Esophagus muscularis mucosa (tissue), 4 donors: ENCODE measurements at regions not wholly inside any gene's neighbourhood (a gene's known extent, or its start where the extent isn't known, plus 50 kb on each side); places are given as distances from the start of the nearest gene placed in this dataset.
A peak's percentile ranks its signal among the peaks of the same experiment; 100 is the strongest.

Source experiments
- DNase-seq: peaks from one replicate; pipeline ENCODE4 v3.0.0-alpha.2; 2017; ENCODE audit errors: extremely low spot score
- H3K27ac ChIP-seq, 4 donors: fragments of 200-600 bp; sonication (generic); replicated peaks in 1 of 4; 1 replicate in 3 of 4; 2 replicates in 1 of 4; pipeline ENCODE4 v1.5.1; 2016 to 2019; ENCODE audit warnings: mild to moderate bottlenecking in 1 of 4
- H3K27me3 ChIP-seq, 4 donors: fragments of 200-600 bp; sonication (generic); one replicate each; pipeline versions ENCODE4 v1.5.1 to v1.6.0; 2016 to 2019
- H3K36me3 ChIP-seq, 4 donors: fragments of 200-600 bp; sonication (generic); one replicate each; pipeline ENCODE4 v1.5.1; 2016 to 2019
- H3K4me1 ChIP-seq, 4 donors: fragments of 200-600 bp; sonication (generic); one replicate each; pipeline ENCODE4 v1.5.1; 2016 to 2019
- H3K4me3 ChIP-seq, 4 donors: fragments of 200-600 bp; sonication (generic); 1 replicate in 2 of 4; 2 replicates in 2 of 4; pipeline ENCODE4 v1.5.1; 2016 to 2019; ENCODE audit warnings: mild to moderate bottlenecking in 4 of 4, moderate library complexity in 1 of 4
- H3K9me3 ChIP-seq, 4 donors: fragments of 200-600 bp; sonication (generic); 1 replicate in 3 of 4; 2 replicates in 1 of 4; pipeline ENCODE4 v1.5.1; 2016 to 2019
- EP300 ChIP-seq: sonication (generic); formaldehyde crosslinking; IDR thresholded peaks from one replicate; pipeline ENCODE4 v1.6.1; 2017; ENCODE audit warnings: antibody characterized with exemption
- POLR2A ChIP-seq: fragments of 450-650 bp; IDR thresholded peaks from one replicate; pipeline ENCODE4 v1.6.1; 2017; ENCODE audit warnings: antibody characterized with exemption, moderate library complexity, mild to moderate bottlenecking, low read depth
- POLR2AphosphoS5 ChIP-seq, 2 donors: sonication (generic); formaldehyde crosslinking; IDR thresholded peaks; one replicate each; pipeline ENCODE4 v1.6.1; 2017; ENCODE audit warnings: antibody characterized with exemption in 2 of 2
- WGBS: methylation state at CpG from one replicate; pipeline ENCODE4 v1.1.5; 2018; 5-methylcytosine and 5-hydroxymethylcytosine counted together
- intact Hi-C: fragments of 100-400 bp; cut with DNase I; formaldehyde crosslinking; loops from one replicate; pipeline ENCODE4 v1.15.1; 2023
- TF ChIP-seq, protein P1 (sequence below), 3 experiments: fragments of 200-600 bp in 2 of 3; fragments of 450-650 bp in 1 of 3; sonication (generic) in 2 of 3; IDR thresholded peaks; one replicate each; pipeline ENCODE4 v1.5.1; 2017 to 2019; ENCODE audit warnings: antibody characterized with exemption in 3 of 3, mild to moderate bottlenecking in 2 of 3, moderate library complexity in 1 of 3

DNA sequence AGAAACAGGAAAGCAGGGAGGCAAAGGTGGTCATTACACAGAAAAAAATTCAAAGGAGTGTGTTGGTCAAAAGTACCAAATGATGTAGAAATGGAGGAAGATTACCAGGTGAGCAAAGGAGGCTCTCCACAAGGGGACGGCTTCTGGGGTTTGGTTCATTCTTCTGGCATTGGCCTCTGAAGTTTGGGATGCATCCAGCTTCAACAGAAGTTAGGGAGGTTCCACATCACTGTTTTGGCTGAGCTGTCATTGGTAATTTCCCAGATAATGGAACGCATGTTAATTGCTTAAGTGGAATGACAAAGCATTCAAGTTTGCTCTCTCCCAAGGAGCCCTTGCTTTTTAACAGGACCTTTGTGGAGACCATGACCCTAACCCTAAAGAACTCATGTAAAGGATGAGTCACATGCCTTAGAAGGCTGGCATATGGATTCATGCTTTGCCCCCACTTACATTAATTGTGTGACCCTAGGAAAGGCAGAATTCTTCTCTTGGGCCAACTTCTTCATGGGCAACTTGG, 398.6 kb downstream of the GPAM start:
- H3K9me3 ChIP-seq: no peaks in the 10 kb centered on the region
- WGBS: 70% methylated on average over 2 of the region's 2 CpGs

DNA sequence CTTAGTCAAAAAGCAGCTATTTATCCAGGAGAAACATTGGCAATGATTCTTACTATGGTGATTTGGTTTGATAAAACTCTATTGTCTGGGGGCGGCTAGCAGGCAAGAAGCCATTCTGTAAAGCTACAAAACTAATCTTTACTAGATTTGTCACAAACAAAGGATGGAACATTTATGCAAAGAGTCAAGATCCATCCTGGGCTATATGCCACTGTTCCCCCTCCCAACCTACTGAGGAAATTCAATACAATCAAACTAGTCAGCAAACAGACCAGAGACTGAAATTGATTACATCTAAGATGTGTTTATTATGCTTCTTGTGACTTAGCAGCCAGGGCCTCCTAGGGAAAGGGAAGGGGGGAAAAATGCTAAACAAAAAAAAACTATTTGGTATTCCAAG, 397.6 kb downstream of the GPAM start:
- no peak for DNase-seq
- no peaks in the 10 kb centered on the region for H3K9me3 ChIP-seq
- no peaks in the 10 kb centered on the region for H3K36me3 ChIP-seq
- WGBS: 55% methylated on average over 1 of the region's 1 CpG
- no peak overlapping the region for H3K4me3 ChIP-seq
- intact Hi-C loops: no loop called here
- no peak overlapping the region for H3K27ac ChIP-seq
- no peaks in the 10 kb centered on the region for H3K4me1 ChIP-seq
- H3K27me3 ChIP-seq: no peaks in the 10 kb centered on the region
- TF ChIP-seq, protein P1, sequence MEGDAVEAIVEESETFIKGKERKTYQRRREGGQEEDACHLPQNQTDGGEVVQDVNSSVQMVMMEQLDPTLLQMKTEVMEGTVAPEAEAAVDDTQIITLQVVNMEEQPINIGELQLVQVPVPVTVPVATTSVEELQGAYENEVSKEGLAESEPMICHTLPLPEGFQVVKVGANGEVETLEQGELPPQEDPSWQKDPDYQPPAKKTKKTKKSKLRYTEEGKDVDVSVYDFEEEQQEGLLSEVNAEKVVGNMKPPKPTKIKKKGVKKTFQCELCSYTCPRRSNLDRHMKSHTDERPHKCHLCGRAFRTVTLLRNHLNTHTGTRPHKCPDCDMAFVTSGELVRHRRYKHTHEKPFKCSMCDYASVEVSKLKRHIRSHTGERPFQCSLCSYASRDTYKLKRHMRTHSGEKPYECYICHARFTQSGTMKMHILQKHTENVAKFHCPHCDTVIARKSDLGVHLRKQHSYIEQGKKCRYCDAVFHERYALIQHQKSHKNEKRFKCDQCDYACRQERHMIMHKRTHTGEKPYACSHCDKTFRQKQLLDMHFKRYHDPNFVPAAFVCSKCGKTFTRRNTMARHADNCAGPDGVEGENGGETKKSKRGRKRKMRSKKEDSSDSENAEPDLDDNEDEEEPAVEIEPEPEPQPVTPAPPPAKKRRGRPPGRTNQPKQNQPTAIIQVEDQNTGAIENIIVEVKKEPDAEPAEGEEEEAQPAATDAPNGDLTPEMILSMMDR (IDR thresholded peaks at IDR 0.05): no peak
- TF ChIP-seq EP300 (no peak), POLR2A (no peak), POLR2AphosphoS5 (IDR thresholded peaks at IDR 0.05) (no peak)

More for the DNA sequence above, 398.6 kb downstream of the GPAM start:
- H3K27me3 ChIP-seq: no peaks in the 10 kb centered on the region
- no peak overlapping the region for H3K4me3 ChIP-seq
- DNase-seq: no peak
- no peaks in the 10 kb centered on the region for H3K4me1 ChIP-seq
- no peak overlapping the region for H3K27ac ChIP-seq
- intact Hi-C loops: no loop called here
- TF ChIP-seq, protein P1 (IDR thresholded peaks at IDR 0.05): no peak
- no peaks in the 10 kb centered on the region for H3K36me3 ChIP-seq

DNA sequence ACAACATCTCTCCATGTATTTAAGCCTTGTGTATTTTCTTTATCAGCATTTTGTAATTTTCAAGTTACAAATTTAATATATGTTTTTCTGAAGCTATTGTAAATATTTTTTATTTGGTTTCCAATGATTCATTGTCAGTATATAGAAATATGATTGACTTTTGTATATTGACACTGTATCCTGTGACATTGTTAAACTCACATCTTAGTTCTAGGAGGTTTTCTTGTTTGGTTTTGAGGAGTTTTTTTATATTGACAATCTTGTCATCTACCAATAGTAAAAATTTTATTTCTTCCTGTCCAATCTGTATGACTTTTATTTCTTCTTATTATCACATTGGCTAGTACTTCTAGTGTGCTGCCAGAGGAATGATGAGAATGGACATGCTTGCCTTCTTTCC, 393.7 kb downstream of the GPAM start:
- intact Hi-C loops: no loop called here
- Histone ChIP-seq H3K27me3 (no peaks in the 10 kb centered on the region), H3K9me3 (peaks cover 0 to 8% (median 2%) of the 10 kb centered on the region in 4 donors), H3K4me1 (no peaks in the 10 kb centered on the region), H3K27ac (no peak overlapping the region), H3K4me3 (no peak overlapping the region), H3K36me3 (no peaks in the 10 kb centered on the region)
- no peak for DNase-seq
- TF ChIP-seq POLR2AphosphoS5 (IDR thresholded peaks at IDR 0.05) (no peak), EP300 (no peak), POLR2A (no peak)
- TF ChIP-seq, protein P1 (IDR thresholded peaks at IDR 0.05): no peak

DNA sequence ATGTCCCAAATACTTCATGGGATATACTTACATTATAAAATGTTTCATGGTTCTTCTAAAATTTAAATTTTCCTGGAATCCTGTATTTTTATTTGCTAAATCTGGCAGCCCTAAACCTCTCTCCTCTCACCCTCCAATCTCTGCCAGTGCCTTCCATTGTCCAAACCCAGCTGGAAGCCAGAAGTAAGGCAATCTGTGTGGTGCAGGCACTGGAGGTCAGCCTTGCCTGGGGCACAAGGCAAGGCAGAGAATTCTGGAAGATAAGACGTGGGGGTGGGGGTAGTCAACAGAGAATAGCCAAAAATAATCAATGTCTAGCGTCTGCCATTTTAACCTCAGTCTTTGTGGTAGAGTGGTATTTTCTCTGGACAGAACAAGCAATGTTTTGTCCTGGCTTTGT, 381.7 kb downstream of the GPAM start:
- H3K27me3 ChIP-seq: no peaks in the 10 kb centered on the region
- TF ChIP-seq POLR2A: no peak
- TF ChIP-seq POLR2AphosphoS5 (IDR thresholded peaks at IDR 0.05): no peak
- TF ChIP-seq, protein P1 (IDR thresholded peaks at IDR 0.05): no peak
- TF ChIP-seq EP300: no peak
- 69% methylated on average over 2 of the region's 2 CpGs for WGBS
- no peaks in the 10 kb centered on the region for H3K36me3 ChIP-seq
- no peak for DNase-seq
- H3K4me3 ChIP-seq: no peak overlapping the region
- intact Hi-C loops: no loop called here
- H3K4me1 ChIP-seq: no peaks in the 10 kb centered on the region
- H3K27ac ChIP-seq: no peak overlapping the region
- peaks cover 0 to 3% (median 0%) of the 10 kb centered on the region in 4 donors for H3K9me3 ChIP-seq

DNA sequence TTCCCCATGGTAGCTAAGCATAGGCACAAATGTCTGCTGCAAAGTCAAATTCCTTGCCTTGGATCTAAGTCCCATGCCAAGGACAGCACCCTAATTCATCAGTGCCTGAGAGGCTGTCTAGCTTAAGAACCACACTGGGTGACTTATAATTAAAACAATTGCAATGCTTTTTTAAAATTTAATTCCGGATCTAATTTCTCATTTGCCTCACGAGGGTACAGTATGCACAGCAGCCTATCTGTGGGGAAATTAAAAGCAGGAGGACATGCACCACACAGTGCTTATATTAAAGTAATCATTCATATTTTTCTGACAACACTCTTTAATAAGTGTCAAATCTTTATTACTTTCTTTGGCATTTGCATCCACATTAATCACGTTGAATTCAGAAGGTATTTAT, 378.8 kb downstream of the GPAM start:
- Histone ChIP-seq H3K27ac (no peak overlapping the region), H3K4me3 (no peak overlapping the region), H3K27me3 (no peaks in the 10 kb centered on the region), H3K4me1 (no peaks in the 10 kb centered on the region), H3K9me3 (no peaks in the 10 kb centered on the region), H3K36me3 (no peaks in the 10 kb centered on the region)
- intact Hi-C loops: no loop called here
- DNase-seq: peak; percentile 53
- TF ChIP-seq, protein P1 (IDR thresholded peaks at IDR 0.05): no peak
- TF ChIP-seq EP300 (no peak), POLR2AphosphoS5 (IDR thresholded peaks at IDR 0.05) (no peak), POLR2A (no peak)
- WGBS: 78% methylated on average over 3 of the region's 3 CpGs
